NOMO-1 (cell line): ENCODE measurements at regions not wholly inside any gene's neighbourhood (a gene's known extent, or its start where the extent isn't known, plus 50 kb on each side); places are given as distances from the start of the nearest gene placed in this dataset.

ENCODE experiments used
- DNase-seq, 2 experiments: peaks; one replicate each; lab custom pipeline; 2025; ENCODE audit not compliant: unreplicated experiment in 2 of 2; lab: John Stamatoyannopoulos, UW

- DNase-seq: no peak
Measured at GRCh38 chr14:100955201-100955600, 51.7 kb upstream of the RTL1 start.

- no peak for DNase-seq
Measured at GRCh38 chr14:100962494-100962893, 59.0 kb upstream of the RTL1 start.

GRCh38 chr14:100965296-100965695 lies 61.8 kb upstream of the RTL1 start:
- no peak for DNase-seq

- DNase-seq: no peak
Measured at GRCh38 chr14:100967178-100967577, 63.7 kb upstream of the RTL1 start.

- no peak for DNase-seq
Measured at GRCh38 chr14:100967930-100968329, 64.4 kb upstream of the RTL1 start.

- DNase-seq: no peak
Measured at GRCh38 chr14:100972118-100972897, 68.8 kb upstream of the RTL1 start.

GRCh38 chr14:100975671-100976070 lies 72.1 kb upstream of the RTL1 start:
- no peak for DNase-seq

GRCh38 chr14:100979079-100979478 lies 75.6 kb upstream of the RTL1 start:
- DNase-seq: no peak

- DNase-seq: no peak
Measured at GRCh38 chr14:100979780-100980179, 76.3 kb upstream of the RTL1 start.

GRCh38 chr14:100980823-100981222 lies 77.3 kb upstream of the RTL1 start:
- DNase-seq: no peak

GRCh38 chr14:100981809-100982208 lies 78.3 kb upstream of the RTL1 start:
- no peak for DNase-seq

- no peak for DNase-seq
Measured at GRCh38 chr14:100982353-100982752, 78.8 kb upstream of the RTL1 start.

- DNase-seq: no peak
Measured at GRCh38 chr14:100982762-100983161, 79.2 kb upstream of the RTL1 start.

GRCh38 chr14:100983710-100984109 lies 80.2 kb upstream of the RTL1 start:
- DNase-seq: no peak

GRCh38 chr14:100988011-100988410 lies 84.5 kb upstream of the RTL1 start:
- no peak for DNase-seq

GRCh38 chr14:100988411-100988900 lies 84.9 kb upstream of the RTL1 start:
- no peak for DNase-seq

- DNase-seq: no peak
Measured at GRCh38 chr14:100988956-100989355, 85.4 kb upstream of the RTL1 start.

GRCh38 chr14:100989924-100990323 lies 86.4 kb upstream of the RTL1 start:
- no peak for DNase-seq

GRCh38 chr14:100994082-100994481 lies 90.6 kb upstream of the RTL1 start:
- no peak for DNase-seq

GRCh38 chr14:100994756-100995330 lies 91.3 kb upstream of the RTL1 start:
- DNase-seq: no peak

GRCh38 chr14:101000711-101001250 lies 97.3 kb upstream of the RTL1 start:
- no peak for DNase-seq
